GM21447 (cell line): ENCODE measurements at regions not wholly inside any gene's neighbourhood (a gene's known extent, or its start where the extent isn't known, plus 50 kb on each side); places are given as distances from the start of the nearest gene placed in this dataset.

ENCODE experiments used
- ATAC-seq: cut with Tn5 transposase; IDR thresholded peaks from one replicate; pipeline ENCODE4 v1.9.1; 2021; ENCODE audit not compliant: unreplicated experiment

GRCh38 chr15:60057554-60057953 lies 53.4 kb downstream of the FOXB1 start:
- ATAC-seq, result no peak

- no peak for ATAC-seq
Measured at GRCh38 chr15:60059186-60059585, 55.1 kb downstream of the FOXB1 start.

GRCh38 chr15:60061758-60062157 lies 57.6 kb downstream of the FOXB1 start:
- ATAC-seq, result no peak

GRCh38 chr15:60062826-60063225 lies 58.7 kb downstream of the FOXB1 start:
- ATAC-seq, result no peak

- no peak for ATAC-seq
Measured at GRCh38 chr15:60065951-60066350, 61.8 kb downstream of the FOXB1 start.

- no peak for ATAC-seq
Measured at GRCh38 chr15:60070838-60071493, 66.9 kb downstream of the FOXB1 start.

GRCh38 chr15:60072826-60073465 lies 68.8 kb downstream of the FOXB1 start:
- no peak for ATAC-seq

- ATAC-seq, result no peak
Measured at GRCh38 chr15:60073466-60073840, 69.3 kb downstream of the FOXB1 start.

GRCh38 chr15:60074181-60074885 lies 70.2 kb downstream of the FOXB1 start:
- no peak for ATAC-seq

- no peak for ATAC-seq
Measured at GRCh38 chr15:60076045-60076444, 71.9 kb downstream of the FOXB1 start.

- ATAC-seq, result no peak
Measured at GRCh38 chr15:60076582-60077276, 72.6 kb downstream of the FOXB1 start.

- no peak for ATAC-seq
Measured at GRCh38 chr15:60077581-60078359, 73.7 kb downstream of the FOXB1 start.

- ATAC-seq, result no peak
Measured at GRCh38 chr15:60079210-60079609, 75.1 kb downstream of the FOXB1 start.

- ATAC-seq, result no peak
Measured at GRCh38 chr15:60081976-60082375, 77.9 kb downstream of the FOXB1 start.

GRCh38 chr15:60083318-60083717 lies 79.2 kb downstream of the FOXB1 start:
- ATAC-seq, result no peak

GRCh38 chr15:60086681-60087429 lies 82.7 kb downstream of the FOXB1 start:
- ATAC-seq, result no peak

GRCh38 chr15:60087561-60087960 lies 83.5 kb downstream of the FOXB1 start:
- no peak for ATAC-seq

GRCh38 chr15:60090747-60091146 lies 86.6 kb downstream of the FOXB1 start:
- ATAC-seq, result no peak

GRCh38 chr15:60091157-60091556 lies 87.0 kb downstream of the FOXB1 start:
- no peak for ATAC-seq

- no peak for ATAC-seq
Measured at GRCh38 chr15:60091911-60092310, 87.8 kb downstream of the FOXB1 start.
